HG02970 (cell line): ENCODE measurements at regions not wholly inside any gene's neighbourhood (a gene's known extent, or its start where the extent isn't known, plus 50 kb on each side); places are given as distances from the start of the nearest gene placed in this dataset.
"Not testable (repeated sequence)": the region's sequence is repeated elsewhere in the genome, so short reads cannot be mapped to it uniquely, and the experiment has no call there.

ENCODE experiments used
- ATAC-seq: cut with Tn5 transposase; IDR thresholded peaks from one replicate; pipeline ENCODE4 v1.9.1; 2021; ENCODE audit warnings: mild to moderate bottlenecking, moderate library complexity, moderate number of reproducible peaks; ENCODE audit not compliant: unreplicated experiment, low FRiP score

DNA sequence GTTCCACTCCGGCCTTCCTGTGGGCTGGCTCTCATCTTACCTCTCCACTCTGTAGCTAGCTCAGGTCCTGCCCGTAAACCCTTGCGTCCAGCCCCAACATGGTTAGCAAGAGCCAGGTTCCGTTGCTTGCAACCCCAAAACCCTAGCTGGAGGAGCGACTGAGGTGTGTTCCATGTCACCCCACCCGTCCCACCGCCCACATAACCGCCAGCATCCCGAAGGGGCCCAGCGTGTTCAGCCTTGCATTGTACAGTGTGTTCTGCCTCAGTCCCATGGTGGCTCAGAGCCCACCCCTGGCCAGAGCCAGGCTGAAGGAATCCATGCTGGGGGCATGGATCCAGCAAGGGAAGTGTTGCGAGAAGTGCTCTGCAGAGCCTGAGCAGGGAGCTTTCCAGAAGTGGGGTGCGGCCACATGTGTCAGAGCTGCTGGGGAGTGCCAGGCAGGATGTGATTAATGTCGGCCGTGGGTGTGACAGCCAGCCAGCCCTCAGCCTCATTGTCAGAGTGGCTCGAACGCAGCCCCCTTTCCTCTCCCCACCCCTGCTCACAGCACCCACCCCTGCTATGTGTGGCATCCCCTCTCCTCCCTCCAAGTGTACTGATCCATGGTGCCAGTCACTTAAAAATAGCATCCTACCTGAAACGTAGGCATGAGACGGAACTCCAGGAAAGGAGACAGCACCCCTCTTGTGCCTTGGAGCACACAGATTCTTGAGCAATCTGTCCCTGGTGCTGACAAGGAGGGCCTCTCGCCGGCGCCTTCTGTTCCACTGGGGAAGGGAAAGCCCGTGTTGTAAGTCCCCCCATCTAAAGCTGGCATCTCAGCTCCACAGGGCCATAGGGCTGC, 158.9 kb downstream of the OR4M2 start:
- ATAC-seq: not testable (repeated sequence)

DNA sequence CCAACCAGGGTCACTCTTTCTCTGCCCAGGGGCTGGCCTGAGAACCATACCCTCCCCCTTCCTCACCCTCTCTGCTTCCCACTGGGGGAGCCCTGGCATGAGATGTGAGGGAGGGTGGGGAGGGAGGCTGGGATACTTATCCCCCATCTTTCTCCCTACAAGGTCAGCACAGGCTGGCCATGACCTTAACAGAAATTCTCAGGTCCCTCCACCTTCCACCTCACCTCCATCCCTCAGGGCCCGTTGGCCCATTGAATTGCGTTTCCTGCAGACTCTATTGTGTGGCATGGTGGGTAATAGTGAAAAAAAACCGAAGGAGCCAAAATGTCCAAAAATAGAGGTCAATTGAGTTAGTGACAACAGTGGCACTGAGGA, 159.5 kb downstream of the OR4M2 start:
- no peak for ATAC-seq

DNA sequence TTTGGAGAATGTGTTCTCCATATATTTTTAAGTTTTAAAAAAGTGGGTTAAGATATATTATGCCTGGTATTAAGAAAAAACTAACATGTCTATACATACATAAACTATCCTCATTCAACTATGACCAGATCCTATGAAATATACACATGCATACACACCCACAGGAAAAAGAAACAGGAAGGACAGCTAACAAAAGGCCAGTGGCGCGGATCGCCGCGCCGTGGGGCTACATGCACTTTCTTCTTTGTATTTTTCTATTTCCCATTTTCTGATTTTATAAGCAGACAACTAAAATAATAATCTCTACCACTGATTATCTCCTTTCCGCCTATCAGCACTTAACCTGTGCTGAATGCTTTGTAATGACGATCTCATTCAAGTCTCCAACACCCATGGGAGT, 160.1 kb downstream of the OR4M2 start:
- no peak for ATAC-seq

DNA sequence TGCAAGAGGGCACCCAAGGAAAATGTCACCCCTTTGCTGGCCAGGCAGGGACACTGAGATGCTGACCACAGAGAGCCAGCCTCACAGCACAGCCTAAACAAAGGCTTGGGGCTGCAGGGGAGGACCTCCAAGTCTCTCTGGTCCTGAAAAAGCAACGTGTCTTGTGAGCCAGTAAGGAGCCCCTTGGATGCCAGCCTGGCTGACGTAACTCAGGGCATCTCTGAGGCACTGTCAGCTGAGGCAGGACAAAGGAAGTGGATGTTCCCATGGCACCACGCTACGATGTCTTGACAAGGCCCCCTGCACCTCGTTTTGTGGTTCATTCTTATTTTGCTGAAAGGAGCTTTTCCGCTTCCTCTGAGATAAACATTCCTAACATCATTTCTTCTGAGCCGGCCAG, 160.7 kb downstream of the OR4M2 start:
- no peak for ATAC-seq

DNA sequence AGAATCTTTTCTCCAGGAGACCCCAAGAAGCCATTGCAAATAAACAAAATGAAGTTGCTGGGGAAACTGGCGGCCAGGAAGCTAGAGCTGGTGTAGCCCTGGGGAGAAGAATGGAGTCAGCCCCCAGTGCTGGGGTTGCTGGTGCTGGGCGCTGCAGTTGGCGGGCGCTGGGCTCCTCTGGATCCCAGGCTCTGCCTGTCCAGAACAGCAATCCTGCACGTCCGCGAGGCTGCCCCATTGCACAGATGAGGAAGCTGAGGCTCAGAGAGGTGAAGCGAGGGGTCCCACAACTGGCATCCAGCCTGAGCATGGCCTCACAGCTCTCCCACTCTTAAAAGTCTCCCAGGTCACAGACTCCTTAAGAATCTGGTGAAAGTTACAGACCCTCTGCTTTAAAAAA, 161.1 kb downstream of the OR4M2 start:
- ATAC-seq: no peak

DNA sequence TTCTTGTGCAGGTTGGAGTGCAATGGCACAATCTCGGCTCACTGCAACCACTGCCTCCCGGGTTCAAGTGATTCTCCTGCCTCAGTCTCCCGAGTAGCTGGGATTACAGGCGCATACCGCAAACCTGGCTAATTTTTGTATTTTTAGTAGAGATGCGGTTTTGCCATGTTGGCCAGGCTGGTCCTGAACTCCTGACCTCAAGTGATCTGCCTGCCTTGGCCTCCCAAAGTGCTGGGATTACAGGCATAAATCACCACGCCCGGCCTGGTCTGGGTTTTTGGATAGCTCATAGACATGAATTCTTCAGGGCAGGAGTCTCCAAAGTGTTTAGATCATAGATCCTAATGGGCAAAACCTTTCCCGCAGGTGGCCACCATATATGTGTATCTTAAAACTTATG, 162.0 kb downstream of the OR4M2 start:
- not testable (repeated sequence) for ATAC-seq

DNA sequence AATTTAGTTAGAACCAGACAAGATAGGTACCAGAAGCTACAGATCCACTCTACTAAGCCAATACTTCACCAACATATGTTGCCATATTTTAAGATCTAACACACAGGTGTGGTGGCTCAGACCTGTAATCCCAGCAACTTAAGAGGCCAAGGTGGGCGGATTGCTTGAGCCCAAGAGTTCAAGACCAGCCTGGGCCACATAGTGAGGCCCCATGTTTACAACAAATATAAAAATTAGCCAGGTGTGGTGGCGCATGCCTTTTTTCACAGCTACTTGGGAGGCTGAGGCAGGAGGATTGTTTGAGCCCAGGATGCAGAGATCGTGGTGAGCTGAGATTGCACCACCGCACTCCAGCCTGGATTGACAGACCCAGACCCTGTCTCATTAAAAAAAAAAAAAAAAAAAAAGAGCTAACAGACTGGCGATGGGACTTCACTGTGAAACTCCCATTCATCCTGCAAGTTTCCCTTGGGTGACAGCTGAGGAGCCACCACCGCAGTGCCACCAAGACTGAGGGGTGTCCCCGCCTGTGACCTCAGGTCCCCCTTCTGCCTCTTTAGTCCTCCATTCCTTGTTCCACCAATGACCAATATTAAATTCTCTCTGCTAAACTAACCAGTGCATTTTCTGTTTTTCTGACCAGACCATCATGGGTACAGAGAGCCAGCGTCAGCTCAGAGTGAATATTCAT, 163.3 kb downstream of the OR4M2 start:
- ATAC-seq: no peak

DNA sequence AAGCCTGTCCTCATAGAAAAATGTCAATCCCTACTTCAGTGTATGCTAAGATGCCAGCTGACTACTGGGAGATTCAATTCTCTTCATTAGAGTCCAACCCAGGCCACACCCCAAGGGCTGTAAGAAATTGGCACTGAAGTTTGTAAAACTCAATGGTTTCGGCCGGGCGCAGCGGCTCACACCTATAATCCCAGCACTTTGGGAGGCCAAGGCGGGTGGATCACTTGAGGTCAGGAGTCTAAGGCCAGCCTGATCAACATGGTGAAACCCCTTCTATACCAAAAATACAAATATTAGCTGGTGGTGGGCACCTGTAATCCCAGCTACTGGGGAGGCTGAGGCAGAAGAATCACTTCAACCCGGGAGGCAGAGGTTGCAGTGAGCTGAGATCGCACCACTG, 169.2 kb downstream of the OR4M2 start:
- ATAC-seq: not testable (repeated sequence)

DNA sequence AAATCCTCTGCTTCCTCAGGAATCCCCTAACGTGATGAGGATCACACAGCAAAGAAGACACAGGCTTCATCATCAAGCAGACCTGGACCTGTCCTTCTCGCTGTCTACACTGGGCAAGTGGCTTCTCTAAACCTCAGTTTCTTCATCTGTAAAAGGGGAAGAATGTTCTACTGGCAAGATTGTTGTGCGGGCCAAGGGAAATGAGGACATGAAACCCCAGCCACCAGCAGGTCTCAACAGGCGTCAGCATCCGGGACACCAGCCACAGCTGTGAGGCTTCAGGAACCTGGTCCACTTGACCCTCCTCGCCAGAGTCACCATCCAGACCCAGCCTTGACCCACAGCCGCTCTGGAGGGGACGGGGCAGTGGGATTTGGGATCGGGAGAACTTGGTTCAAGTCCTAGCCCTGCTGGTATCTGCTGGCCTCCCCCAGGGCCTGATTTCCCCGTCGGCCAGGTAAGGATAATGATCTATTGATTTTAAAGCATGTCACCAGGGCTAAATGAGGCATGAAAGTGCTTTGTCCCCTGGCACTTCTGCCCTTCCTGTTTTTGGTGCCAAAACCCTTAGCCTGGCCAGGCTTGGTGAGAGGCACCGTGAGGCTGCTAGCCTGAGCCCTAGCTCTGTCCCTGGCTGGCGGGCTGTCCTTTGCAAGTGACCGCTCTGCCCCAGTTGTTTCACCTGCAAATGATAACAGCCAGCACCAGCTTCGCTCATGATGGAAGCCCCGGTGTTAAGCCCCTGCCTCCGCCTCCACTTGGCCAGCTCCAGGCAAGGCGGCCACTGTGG, 170.4 kb downstream of the OR4M2 start:
- not testable (repeated sequence) for ATAC-seq

DNA sequence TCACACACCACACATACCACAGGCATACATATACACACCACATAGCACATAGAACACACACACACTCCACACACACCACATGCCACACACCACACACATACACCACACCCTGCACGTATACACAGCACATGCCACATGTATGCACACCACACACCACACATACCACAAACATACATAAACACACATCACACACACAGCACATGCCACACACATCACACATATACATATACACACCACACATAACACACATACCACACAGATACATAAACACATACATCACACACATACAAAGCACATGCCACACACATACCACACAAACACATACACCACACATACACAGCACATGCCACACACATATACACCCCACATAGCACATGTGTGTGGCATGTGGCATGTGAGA, 171.1 kb downstream of the OR4M2 start:
- ATAC-seq: no peak

DNA sequence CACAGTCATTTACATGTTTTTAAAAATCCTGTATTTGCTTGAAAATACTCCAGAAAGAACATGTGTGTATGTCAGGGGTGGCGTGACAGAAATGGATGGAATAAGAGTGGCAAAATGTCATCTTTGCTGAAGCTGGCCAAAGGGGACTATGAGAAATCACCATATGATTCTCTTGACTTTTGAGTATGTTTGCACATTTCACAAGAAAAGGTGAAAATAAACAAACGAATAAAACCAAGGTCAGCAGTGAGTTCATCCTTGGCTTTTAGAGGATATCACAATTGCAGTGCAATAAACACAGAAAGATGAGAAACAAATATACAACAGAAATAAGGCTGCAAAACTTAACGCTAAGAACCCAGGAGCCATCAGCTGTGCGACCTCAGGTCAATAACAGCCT, 171.7 kb downstream of the OR4M2 start:
- not testable (repeated sequence) for ATAC-seq

DNA sequence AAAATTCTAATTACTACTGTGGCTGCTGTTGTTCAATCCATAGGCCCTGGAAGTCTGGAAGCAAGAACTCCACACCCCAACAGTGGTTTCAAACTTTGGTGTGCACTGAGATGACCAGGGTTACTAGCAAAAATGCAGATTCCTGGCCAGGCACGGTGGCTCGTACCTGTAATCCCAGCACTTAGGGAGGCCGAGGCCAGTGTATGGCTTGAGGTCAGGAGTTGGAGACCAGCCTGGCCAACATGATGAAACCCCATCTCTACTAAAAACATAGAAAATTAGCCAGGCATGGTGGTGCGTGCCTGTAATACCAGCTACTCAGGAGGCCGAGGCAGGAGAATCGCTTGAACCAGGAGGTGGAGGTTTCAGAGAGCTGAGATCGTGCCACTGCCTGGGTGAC, 172.2 kb downstream of the OR4M2 start:
- not testable (repeated sequence) for ATAC-seq

DNA sequence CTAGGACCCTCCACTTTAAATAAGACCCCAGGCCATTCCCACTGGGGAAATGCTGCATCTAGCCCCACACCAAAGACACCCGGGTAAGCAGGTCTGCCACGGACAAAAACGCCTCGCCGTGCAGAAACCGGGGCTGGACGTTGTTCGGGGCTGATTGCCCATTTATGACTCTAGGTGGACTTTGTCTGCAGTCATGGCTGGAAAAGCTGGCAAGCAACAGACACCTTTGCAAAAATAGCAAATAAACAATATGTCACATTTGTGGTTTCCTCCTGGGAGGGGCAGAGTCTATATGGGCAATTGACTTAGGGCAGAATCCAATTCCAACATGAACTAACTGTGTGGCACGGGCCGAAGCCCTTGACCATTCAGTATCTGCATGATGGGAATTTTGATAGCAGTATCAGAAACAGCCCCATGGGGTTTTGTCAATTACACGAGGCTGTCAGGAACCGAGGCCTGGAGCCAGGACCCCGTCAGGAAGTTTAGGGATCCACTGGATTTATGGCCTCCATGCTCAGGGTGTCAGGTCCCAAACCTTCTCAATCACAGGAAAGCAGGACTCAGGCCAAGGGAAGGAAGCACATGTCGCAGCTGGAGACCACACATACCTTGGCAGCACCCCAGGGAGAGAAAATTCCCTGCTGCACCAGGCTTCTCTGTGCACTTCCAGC, 172.8 kb downstream of the OR4M2 start:
- not testable (repeated sequence) for ATAC-seq

DNA sequence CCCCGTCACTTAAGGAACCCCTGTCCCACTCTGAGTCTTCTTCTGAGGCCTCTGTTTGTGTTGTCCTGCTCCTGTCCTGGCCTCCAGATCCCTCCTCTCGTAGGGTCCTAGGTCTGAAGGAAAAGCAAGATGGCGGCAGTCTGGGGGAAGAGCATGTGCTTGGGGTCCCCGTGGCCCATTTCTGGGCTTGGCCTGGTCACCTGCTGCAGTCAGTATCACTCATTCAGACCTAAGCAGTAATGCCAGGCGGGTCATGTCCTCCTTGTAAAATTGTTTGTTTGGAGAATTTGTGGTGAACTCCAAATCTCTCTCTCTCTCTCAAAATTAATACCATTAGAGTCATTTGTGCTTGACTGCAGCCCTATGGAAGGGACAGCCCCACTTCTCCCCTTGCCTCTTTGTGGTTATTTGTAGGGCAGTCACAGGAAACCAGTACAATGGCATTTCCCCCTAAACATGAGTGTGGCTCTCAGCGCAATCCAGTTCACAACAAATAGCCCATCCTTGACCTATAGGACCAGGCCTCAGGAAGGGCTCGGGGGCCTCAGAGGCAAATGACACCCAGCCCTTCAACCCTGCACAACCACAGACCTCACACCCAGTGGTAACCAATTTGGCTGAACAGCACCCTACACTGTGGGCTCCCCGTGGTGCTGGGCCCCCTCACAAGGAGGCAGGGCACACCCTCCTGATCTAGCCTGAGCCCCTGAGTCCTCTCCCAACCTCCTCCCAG, 173.5 kb downstream of the OR4M2 start:
- ATAC-seq: peak; percentile 43

DNA sequence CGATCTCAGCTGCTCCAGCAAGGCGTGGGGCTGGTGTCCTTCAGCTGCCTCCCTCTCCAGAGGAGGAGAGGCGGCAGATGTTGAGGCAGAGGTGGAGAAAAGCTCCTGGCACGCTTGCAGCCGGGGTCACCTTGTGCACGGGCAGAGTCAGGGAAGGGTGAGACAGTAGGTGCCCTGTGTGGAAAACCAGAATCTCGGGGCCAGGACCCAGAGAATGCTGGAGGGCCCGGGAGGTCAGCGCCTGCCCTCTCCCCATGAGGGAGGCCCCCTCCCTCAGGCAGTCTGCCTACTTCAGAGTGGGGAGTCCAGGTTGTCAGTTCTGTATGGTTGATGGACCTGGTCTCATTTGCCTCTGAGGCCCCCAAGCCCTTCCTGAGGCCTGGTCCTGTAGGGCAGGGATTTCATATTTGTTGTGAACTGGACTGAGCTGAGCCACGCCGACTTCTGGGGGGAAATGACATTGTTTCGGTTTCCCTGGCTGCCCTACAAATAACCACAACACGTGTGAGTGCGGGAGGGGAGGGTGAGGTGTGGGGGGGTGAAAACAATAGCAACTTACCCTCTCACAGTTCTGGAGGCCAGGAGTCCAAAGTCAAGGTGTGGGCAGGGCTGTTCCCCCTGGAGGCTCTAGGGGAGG, 174.2 kb downstream of the OR4M2 start:
- not testable (repeated sequence) for ATAC-seq

DNA sequence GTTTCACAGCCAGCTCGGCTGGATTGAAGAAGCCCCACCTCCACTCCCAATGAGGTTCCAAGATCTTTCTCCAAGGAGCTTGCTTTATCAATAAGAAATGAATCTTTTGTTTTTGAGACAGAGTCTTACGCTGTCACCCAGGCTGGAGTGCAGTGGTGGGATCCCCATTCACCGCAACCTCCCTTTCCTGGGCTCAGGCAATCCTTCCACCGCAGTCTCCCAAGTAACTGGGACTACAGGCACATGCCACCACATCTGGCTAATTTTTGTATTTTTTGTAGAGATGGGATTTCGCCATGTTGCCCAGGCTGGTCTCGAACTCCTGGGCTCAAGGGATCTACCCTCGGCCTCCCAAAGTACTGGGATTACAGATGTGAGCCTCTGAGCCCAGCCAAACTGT, 175.3 kb downstream of the OR4M2 start:
- not testable (repeated sequence) for ATAC-seq

DNA sequence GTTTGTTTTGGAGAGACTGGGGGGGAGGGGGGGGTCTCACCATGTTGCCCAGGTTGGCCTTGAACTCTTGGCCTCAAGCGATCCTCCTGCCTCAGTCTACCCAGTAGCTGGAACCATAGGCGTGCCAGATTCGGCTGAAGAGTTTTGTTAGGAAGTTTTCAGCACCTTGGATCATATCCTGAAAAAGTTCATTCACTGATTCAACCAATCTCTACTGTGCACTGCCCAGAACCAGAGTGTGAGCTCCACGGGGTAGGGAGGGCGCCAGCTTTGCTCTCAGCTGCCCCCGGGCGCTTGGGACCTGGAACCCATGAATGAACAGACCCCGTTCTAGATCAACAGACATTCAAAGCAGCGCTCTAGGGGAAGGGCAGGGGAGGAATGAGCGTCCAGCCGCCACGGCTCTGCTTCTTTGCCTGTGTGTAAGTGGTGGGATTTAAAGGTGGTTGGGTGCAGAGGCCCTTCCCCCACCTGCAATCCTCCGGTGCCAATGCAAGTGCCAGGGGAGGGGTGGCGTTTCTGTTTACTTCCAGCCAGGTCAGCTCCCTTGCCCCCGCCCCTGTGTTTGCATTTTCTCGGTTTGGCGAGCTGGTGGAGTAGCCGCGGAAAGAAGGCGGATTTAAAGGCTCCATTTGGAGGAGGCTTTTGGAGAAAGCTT, 176.2 kb downstream of the OR4M2 start:
- ATAC-seq: not testable (repeated sequence)

DNA sequence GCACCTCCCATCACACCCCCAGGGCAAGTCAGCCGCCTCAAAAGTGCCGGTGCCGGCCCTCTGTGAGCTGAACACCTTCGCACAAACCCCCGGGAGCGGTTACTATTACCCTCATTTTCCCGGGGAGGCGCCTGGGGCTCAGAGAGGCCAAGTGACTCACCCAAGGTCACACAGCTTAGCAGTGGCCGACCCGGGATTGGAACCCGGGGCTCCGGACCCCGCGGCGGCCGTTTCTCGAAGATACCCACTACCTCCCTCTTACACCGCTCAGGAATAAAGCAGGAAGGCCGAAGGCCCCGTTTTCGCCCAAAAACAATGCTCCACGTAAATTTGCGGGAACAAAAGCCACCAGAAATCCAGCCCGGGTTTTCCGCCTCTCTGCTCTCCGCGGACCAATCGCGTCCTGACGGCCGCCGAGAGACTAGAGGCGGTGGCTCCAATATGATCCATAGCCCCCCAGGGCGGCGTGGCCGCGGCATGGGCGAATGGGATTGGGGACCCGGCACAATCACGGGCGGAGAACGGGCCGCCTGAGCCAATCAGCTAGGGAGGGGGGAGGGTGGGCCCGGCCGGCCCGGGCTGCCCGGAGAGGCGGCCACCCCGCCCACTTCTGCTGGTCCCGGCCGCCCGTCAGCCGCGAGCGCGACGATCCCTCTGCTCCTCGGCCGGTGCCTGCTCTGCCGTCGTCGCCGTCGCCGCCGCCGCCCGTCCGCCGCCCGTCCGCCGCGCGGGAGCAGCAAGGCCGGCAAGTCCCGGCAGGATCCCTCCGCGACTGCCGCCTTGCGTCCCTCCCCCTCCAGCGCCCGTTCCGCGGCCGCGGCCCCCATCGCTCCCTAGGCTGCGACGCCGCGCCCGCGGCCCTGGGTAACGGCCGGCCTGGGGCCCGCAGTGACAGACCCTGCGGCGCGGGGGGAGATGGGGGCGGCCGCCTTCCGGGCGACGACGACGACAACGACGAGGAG, 177.0 kb downstream of the OR4M2 start:
- no peak for ATAC-seq
